ENCODE measurements at regions not wholly inside any gene's neighbourhood (a gene's known extent, or its start where the extent isn't known, plus 50 kb on each side); places are given as distances from the start of the nearest gene placed in this dataset.

DNA sequence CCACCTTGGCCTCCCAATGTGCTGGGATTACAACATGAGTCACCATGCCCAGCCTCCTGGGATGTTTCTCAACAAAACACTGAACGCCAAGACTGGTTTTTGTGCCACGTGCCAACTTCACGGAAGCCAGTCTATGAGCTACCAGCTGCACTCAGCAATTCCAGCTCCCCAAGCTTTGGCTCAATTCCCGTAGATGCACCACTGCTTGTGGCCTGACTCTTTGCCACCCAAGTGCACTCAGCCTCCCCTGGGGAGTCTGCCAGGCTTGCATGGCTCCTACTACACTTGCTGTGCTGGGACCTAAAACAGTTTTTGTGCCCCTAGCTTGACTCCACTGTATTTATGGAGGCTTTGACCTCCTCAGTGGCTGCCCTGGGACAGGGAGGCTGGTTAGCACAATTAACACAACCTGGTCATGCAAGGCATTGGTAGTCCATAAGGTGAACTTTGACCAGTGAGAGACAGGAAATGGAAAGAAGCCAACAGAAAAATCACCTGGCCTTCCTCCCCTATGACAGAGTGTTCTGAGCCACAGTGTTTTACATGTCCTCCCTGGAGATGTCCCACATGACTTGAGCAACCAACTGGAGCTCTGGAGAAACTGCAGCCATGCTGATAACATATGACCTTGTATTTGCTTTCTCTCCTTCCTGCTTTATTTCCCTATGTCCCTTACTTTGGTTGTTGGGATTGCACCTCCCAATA is 1173.1 kb downstream of the UQCRFS1 start:
- Histone ChIP-seq H3K27me3 (replicated peaks in 2 of 5; ENCODE audit: control insufficient read depth in 4 of 5, insufficient read depth in 5 of 5, low read length in 4 of 5) (no peaks in the 10 kb centered on the region), H3K4me3 (ENCODE audit: control insufficient read depth in 1 of 7, extremely low read depth in 1 of 7, insufficient read depth in 4 of 7, low read depth in 2 of 7, low read length in 6 of 7) (no peak overlapping the region), H3K36me3 (ENCODE audit: control insufficient read depth in 4 of 4, insufficient read depth in 4 of 4, low read length in 3 of 4) (no peaks in the 10 kb centered on the region), H3K27ac (ENCODE audit: insufficient read depth in 1 of 2, low read depth in 1 of 2, low read length in 2 of 2, poor library complexity in 1 of 2, severe bottlenecking in 2 of 2) (no peak overlapping the region), H3K4me1 (ENCODE audit: control extremely low read depth in 1 of 4, control insufficient read depth in 4 of 4, insufficient read depth in 4 of 4, low read length in 3 of 4) (no peaks in the 10 kb centered on the region), H3K9me3 (ENCODE audit: control extremely low read depth in 1 of 5, control insufficient read depth in 4 of 5, insufficient read depth in 2 of 5, low read depth in 1 of 5, low read length in 4 of 5) (peaks cover 0 to 3% (median 0%) of the 10 kb centered on the region in 5 experiments)
- 91% methylated on average over 4 of the region's 4 CpGs for WGBS (ENCODE audit: insufficient coverage)
- CTCF ChIA-PET: no interaction called here
- POLR2A ChIA-PET: no interaction called here
- DNase-seq: no peak

DNA sequence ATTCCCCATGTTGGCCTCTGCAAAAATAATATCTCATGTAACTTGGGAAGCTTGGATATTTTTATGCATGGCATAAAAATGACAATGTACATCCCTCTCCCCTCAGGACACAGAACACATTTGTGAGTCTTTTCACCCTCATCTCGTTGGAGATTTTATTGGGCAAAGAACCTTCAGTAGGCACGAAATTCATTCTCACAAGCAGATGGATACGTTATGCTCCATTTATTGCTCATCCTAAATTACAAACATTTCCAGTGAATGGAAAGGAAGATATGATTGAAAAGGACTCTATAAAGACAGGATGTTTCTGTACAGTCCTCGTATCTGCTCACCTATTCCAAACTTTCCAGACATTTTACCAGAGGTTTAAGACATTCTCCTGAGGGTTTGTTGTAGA is 1175.8 kb downstream of the UQCRFS1 start:
- no peaks in the 10 kb centered on the region for H3K4me1 ChIP-seq (ENCODE audit: control extremely low read depth in 1 of 4, control insufficient read depth in 4 of 4, insufficient read depth in 4 of 4, low read length in 3 of 4)
- no peak overlapping the region for H3K27ac ChIP-seq (ENCODE audit: insufficient read depth in 1 of 2, low read depth in 1 of 2, low read length in 2 of 2, poor library complexity in 1 of 2, severe bottlenecking in 2 of 2)
- ChIA-PET POLR2A (no interaction called here), CTCF (no interaction called here)
- H3K4me3 ChIP-seq (ENCODE audit: control insufficient read depth in 1 of 7, extremely low read depth in 1 of 7, insufficient read depth in 4 of 7, low read depth in 2 of 7, low read length in 6 of 7): no peak overlapping the region
- H3K27me3 ChIP-seq (replicated peaks in 2 of 5; ENCODE audit: control insufficient read depth in 4 of 5, insufficient read depth in 5 of 5, low read length in 4 of 5): no peaks in the 10 kb centered on the region
- no peaks in the 10 kb centered on the region for H3K36me3 ChIP-seq (ENCODE audit: control insufficient read depth in 4 of 4, insufficient read depth in 4 of 4, low read length in 3 of 4)
- no CpG with 5 or more reads among the region's 4 CpGs for WGBS (ENCODE audit: insufficient coverage)
- no peak for DNase-seq
- peaks cover 0 to 3% (median 0%) of the 10 kb centered on the region in 5 experiments for H3K9me3 ChIP-seq (ENCODE audit: control extremely low read depth in 1 of 5, control insufficient read depth in 4 of 5, insufficient read depth in 2 of 5, low read depth in 1 of 5, low read length in 4 of 5)

DNA sequence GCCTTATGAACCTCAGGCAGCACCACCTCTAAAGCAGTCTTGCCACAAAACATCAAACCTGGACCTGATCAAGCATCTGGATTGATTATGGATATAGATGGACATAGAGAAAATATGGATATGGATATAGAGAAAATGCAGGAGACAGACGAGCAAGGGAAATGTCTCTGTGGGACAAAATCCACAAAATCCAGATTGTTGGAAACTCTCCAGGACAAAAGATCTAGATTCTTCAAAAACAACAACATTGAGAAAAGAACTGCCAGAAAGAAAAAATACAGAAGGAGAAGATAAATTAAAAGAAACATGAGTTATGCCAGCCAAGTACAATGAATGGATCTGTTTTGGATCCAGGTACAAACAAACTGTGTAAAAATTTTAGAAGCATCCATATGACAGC is 1176.5 kb downstream of the UQCRFS1 start:
- Histone ChIP-seq H3K36me3 (ENCODE audit: control insufficient read depth in 4 of 4, insufficient read depth in 4 of 4, low read length in 3 of 4) (no peaks in the 10 kb centered on the region), H3K27me3 (replicated peaks in 2 of 5; ENCODE audit: control insufficient read depth in 4 of 5, insufficient read depth in 5 of 5, low read length in 4 of 5) (no peaks in the 10 kb centered on the region), H3K27ac (ENCODE audit: insufficient read depth in 1 of 2, low read depth in 1 of 2, low read length in 2 of 2, poor library complexity in 1 of 2, severe bottlenecking in 2 of 2) (no peak overlapping the region), H3K4me3 (ENCODE audit: control insufficient read depth in 1 of 7, extremely low read depth in 1 of 7, insufficient read depth in 4 of 7, low read depth in 2 of 7, low read length in 6 of 7) (no peak overlapping the region), H3K4me1 (ENCODE audit: control extremely low read depth in 1 of 4, control insufficient read depth in 4 of 4, insufficient read depth in 4 of 4, low read length in 3 of 4) (no peaks in the 10 kb centered on the region), H3K9me3 (ENCODE audit: control extremely low read depth in 1 of 5, control insufficient read depth in 4 of 5, insufficient read depth in 2 of 5, low read depth in 1 of 5, low read length in 4 of 5) (peaks cover 0 to under 1% (median 0%) of the 10 kb centered on the region in 5 experiments)
- WGBS (ENCODE audit: insufficient coverage): no CpG with 5 or more reads among the region's 1 CpG
- DNase-seq: no peak
- ChIA-PET POLR2A (no interaction called here), CTCF (no interaction called here)

DNA sequence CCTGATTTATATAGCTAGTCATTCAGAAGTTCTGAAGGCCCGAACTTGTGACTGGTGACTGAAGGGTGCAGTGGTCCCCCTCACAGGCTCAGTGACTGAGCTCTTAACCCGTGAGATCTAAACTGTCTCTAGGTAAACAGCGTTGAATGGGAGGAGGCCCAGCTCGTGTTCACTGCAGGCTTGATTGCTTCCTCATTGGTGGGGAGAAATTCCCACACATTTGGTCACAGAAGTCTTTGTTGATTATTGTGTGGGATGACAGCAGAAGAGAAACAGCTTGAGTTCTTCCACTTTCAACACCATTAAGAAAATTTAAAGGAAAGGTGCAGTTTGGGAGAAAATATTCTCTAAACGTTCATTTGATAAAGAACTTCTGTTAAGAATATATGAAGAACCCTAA is 1178.0 kb downstream of the UQCRFS1 start:
- no peaks in the 10 kb centered on the region for H3K4me1 ChIP-seq (ENCODE audit: control extremely low read depth in 1 of 4, control insufficient read depth in 4 of 4, insufficient read depth in 4 of 4, low read length in 3 of 4)
- POLR2A ChIA-PET: no interaction called here
- CTCF ChIA-PET: interaction anchor here (0.8 kb wide), 1 partner anchor 12 kb away, joined by 3 read pairs; no protein-coding TSS in a partner anchor
- no peak for DNase-seq
- H3K4me3 ChIP-seq (ENCODE audit: control insufficient read depth in 1 of 7, extremely low read depth in 1 of 7, insufficient read depth in 4 of 7, low read depth in 2 of 7, low read length in 6 of 7): no peak overlapping the region
- H3K36me3 ChIP-seq (ENCODE audit: control insufficient read depth in 4 of 4, insufficient read depth in 4 of 4, low read length in 3 of 4): no peaks in the 10 kb centered on the region
- no peaks in the 10 kb centered on the region for H3K27me3 ChIP-seq (replicated peaks in 2 of 5; ENCODE audit: control insufficient read depth in 4 of 5, insufficient read depth in 5 of 5, low read length in 4 of 5)
- H3K9me3 ChIP-seq (ENCODE audit: control extremely low read depth in 1 of 5, control insufficient read depth in 4 of 5, insufficient read depth in 2 of 5, low read depth in 1 of 5, low read length in 4 of 5): no peaks in the 10 kb centered on the region
- H3K27ac ChIP-seq (ENCODE audit: insufficient read depth in 1 of 2, low read depth in 1 of 2, low read length in 2 of 2, poor library complexity in 1 of 2, severe bottlenecking in 2 of 2): no peak overlapping the region
- 52% methylated on average over 3 of the region's 5 CpGs for WGBS (ENCODE audit: insufficient coverage)

DNA sequence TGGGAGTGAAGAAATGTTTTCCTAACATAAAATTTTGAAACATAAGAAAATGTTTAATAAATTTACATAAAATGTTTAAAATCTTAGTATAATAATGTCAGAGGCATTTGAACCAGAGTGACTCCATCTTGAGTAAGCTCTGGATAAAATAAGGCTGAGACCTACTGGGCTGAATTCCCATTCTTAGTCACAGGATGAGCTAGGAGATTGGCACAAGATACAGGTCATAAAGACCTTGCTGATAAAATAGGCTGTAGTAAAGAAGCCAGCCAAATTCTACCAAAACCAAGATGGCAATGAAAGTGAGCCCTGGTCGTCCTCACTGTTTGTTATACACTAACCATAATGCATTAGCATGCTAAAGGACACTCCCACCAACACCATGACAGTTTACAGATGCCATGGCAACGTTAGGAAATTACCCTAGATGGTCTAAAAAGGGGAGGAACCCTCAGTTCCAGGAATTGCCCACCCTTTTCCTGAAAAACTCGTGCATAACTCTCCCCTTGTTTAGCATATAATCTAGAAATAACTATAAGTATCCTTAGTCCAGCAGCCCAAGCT is 1184.0 kb downstream of the UQCRFS1 start:
- H3K27me3 ChIP-seq (replicated peaks in 2 of 5; ENCODE audit: control insufficient read depth in 4 of 5, insufficient read depth in 5 of 5, low read length in 4 of 5): no peaks in the 10 kb centered on the region
- no peak overlapping the region for H3K4me3 ChIP-seq (ENCODE audit: control insufficient read depth in 1 of 7, extremely low read depth in 1 of 7, insufficient read depth in 4 of 7, low read depth in 2 of 7, low read length in 6 of 7)
- POLR2A ChIA-PET: interaction anchor here (0.7 kb wide), 1 partner anchor 725 kb away, joined by 5 read pairs; no protein-coding TSS in a partner anchor
- H3K27ac ChIP-seq (ENCODE audit: insufficient read depth in 1 of 2, low read depth in 1 of 2, low read length in 2 of 2, poor library complexity in 1 of 2, severe bottlenecking in 2 of 2): no peak overlapping the region
- 54% methylated on average over 2 of the region's 3 CpGs for WGBS (ENCODE audit: insufficient coverage)
- H3K4me1 ChIP-seq (ENCODE audit: control extremely low read depth in 1 of 4, control insufficient read depth in 4 of 4, insufficient read depth in 4 of 4, low read length in 3 of 4): no peaks in the 10 kb centered on the region
- no peaks in the 10 kb centered on the region for H3K36me3 ChIP-seq (ENCODE audit: control insufficient read depth in 4 of 4, insufficient read depth in 4 of 4, low read length in 3 of 4)
- CTCF ChIA-PET: interaction anchor here (2.2 kb wide), 1 partner anchor 13 kb away, joined by 5 read pairs; no protein-coding TSS in a partner anchor
- no peak for DNase-seq
- no peaks in the 10 kb centered on the region for H3K9me3 ChIP-seq (ENCODE audit: control extremely low read depth in 1 of 5, control insufficient read depth in 4 of 5, insufficient read depth in 2 of 5, low read depth in 1 of 5, low read length in 4 of 5)

DNA sequence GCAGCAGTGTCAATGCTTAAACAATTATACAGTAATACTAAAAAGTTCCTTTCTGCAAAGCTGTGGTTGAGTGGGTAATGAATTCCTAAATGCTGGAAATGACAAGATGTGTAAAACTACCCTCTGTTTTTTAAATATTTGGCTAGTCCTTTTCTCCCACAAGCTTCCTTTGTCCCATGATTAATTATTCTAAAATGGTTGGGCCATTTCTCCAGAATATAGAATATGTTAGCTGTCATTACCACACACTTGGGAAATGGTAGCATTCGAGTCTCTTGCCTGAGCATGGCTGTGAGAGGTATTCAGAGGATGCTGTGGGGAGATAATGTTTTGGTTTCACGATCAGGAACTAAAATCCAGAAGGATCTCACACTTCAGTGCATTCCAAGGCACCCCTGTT is 1185.8 kb downstream of the UQCRFS1 start:
- DNase-seq: no peak
- no peaks in the 10 kb centered on the region for H3K36me3 ChIP-seq (ENCODE audit: control insufficient read depth in 4 of 4, insufficient read depth in 4 of 4, low read length in 3 of 4)
- no CpG with 5 or more reads among the region's 2 CpGs for WGBS (ENCODE audit: insufficient coverage)
- no peaks in the 10 kb centered on the region for H3K9me3 ChIP-seq (ENCODE audit: control extremely low read depth in 1 of 5, control insufficient read depth in 4 of 5, insufficient read depth in 2 of 5, low read depth in 1 of 5, low read length in 4 of 5)
- H3K4me3 ChIP-seq (ENCODE audit: control insufficient read depth in 1 of 7, extremely low read depth in 1 of 7, insufficient read depth in 4 of 7, low read depth in 2 of 7, low read length in 6 of 7): no peak overlapping the region
- H3K27ac ChIP-seq (ENCODE audit: insufficient read depth in 1 of 2, low read depth in 1 of 2, low read length in 2 of 2, poor library complexity in 1 of 2, severe bottlenecking in 2 of 2): no peak overlapping the region
- ChIA-PET CTCF (interaction anchor here (2.2 kb wide), 1 partner anchor 11 kb away, joined by 5 read pairs; no protein-coding TSS in a partner anchor), POLR2A (no interaction called here)
- no peaks in the 10 kb centered on the region for H3K27me3 ChIP-seq (replicated peaks in 2 of 5; ENCODE audit: control insufficient read depth in 4 of 5, insufficient read depth in 5 of 5, low read length in 4 of 5)
- H3K4me1 ChIP-seq (ENCODE audit: control extremely low read depth in 1 of 4, control insufficient read depth in 4 of 4, insufficient read depth in 4 of 4, low read length in 3 of 4): no peaks in the 10 kb centered on the region

DNA sequence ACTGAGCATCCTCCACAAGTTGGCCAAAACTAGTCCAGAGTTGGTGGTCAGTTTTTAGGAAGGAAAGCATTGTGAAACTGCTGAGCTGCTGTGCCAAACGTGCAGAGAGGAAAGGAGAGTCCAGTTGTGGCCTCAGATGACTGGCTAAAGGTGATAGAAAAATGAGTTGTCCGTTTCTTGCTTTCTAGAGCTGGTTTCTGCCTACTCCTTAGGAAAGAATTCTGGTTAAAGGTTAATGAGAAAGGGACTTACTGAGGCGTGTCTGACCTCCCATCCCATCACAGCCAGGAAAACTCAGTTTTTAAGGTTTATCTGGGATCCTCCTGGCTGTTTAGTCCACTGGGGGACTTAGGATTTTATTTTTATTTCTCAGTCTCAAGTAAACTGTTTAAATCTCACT is 1186.3 kb downstream of the UQCRFS1 start:
- H3K27me3 ChIP-seq (replicated peaks in 2 of 5; ENCODE audit: control insufficient read depth in 4 of 5, insufficient read depth in 5 of 5, low read length in 4 of 5): no peaks in the 10 kb centered on the region

More for the DNA sequence above, 1186.3 kb downstream of the UQCRFS1 start:
- Histone ChIP-seq H3K36me3 (ENCODE audit: control insufficient read depth in 4 of 4, insufficient read depth in 4 of 4, low read length in 3 of 4) (no peaks in the 10 kb centered on the region), H3K9me3 (ENCODE audit: control extremely low read depth in 1 of 5, control insufficient read depth in 4 of 5, insufficient read depth in 2 of 5, low read depth in 1 of 5, low read length in 4 of 5) (no peaks in the 10 kb centered on the region), H3K4me1 (ENCODE audit: control extremely low read depth in 1 of 4, control insufficient read depth in 4 of 4, insufficient read depth in 4 of 4, low read length in 3 of 4) (no peaks in the 10 kb centered on the region), H3K4me3 (ENCODE audit: control insufficient read depth in 1 of 7, extremely low read depth in 1 of 7, insufficient read depth in 4 of 7, low read depth in 2 of 7, low read length in 6 of 7) (no peak overlapping the region), H3K27ac (ENCODE audit: insufficient read depth in 1 of 2, low read depth in 1 of 2, low read length in 2 of 2, poor library complexity in 1 of 2, severe bottlenecking in 2 of 2) (no peak overlapping the region)
- no peak for DNase-seq
- ChIA-PET CTCF (interaction anchor here (2.2 kb wide), 1 partner anchor 10 kb away, joined by 5 read pairs; no protein-coding TSS in a partner anchor), POLR2A (no interaction called here)
- 50% methylated on average over 2 of the region's 3 CpGs for WGBS (ENCODE audit: insufficient coverage)

Data from common myeloid progenitor, CD34-positive (primary cell).